ENCODE measurements at regions not wholly inside any gene's neighbourhood (a gene's known extent, or its start where the extent isn't known, plus 50 kb on each side); places are given as distances from the start of the nearest gene placed in this dataset.

GRCh38 chr4:165718660-165719059 lies 154.4 kb upstream of the TLL1 start:
- TF ChIP-seq EZH2 (IDR thresholded peaks at IDR 0.05; ENCODE audit: borderline replicate concordance, low read length), result no peak
- TF ChIP-seq, protein P1, sequence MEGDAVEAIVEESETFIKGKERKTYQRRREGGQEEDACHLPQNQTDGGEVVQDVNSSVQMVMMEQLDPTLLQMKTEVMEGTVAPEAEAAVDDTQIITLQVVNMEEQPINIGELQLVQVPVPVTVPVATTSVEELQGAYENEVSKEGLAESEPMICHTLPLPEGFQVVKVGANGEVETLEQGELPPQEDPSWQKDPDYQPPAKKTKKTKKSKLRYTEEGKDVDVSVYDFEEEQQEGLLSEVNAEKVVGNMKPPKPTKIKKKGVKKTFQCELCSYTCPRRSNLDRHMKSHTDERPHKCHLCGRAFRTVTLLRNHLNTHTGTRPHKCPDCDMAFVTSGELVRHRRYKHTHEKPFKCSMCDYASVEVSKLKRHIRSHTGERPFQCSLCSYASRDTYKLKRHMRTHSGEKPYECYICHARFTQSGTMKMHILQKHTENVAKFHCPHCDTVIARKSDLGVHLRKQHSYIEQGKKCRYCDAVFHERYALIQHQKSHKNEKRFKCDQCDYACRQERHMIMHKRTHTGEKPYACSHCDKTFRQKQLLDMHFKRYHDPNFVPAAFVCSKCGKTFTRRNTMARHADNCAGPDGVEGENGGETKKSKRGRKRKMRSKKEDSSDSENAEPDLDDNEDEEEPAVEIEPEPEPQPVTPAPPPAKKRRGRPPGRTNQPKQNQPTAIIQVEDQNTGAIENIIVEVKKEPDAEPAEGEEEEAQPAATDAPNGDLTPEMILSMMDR (IDR thresholded peaks at IDR 0.05; ENCODE audit: low read length), result no peak
